ENCODE measurements at regions not wholly inside any gene's neighbourhood (a gene's known extent, or its start where the extent isn't known, plus 50 kb on each side); places are given as distances from the start of the nearest gene placed in this dataset.

- no peak for ATAC-seq
- H3K9me3 ChIP-seq: no peaks in the 10 kb centered on the region
- no peak overlapping the region for H3K4me3 ChIP-seq
- CTCF ChIA-PET: interaction anchor here (1.1 to 2.5 kb wide), 2 partner anchors 10 to 134 kb away, joined by 3 to 13 read pairs; no protein-coding TSS in a partner anchor
- POLR2A ChIA-PET: no interaction called here
- H3K4me2 ChIP-seq: no peak overlapping the region
- whole genome bisulfite sequencing (ENCODE audit: missing lambda C conversion rate): 75% methylated on average over 5 of the region's 5 CpGs
- no peak for TF ChIP-seq RCOR1 (IDR thresholded peaks at IDR 0.05; ENCODE audit: low read depth, low read length)
- TF ChIP-seq ZFP36 (IDR thresholded peaks at IDR 0.05; ENCODE audit: borderline replicate concordance, partially characterized antibody): no peak
- TF ChIP-seq USF2 (IDR thresholded peaks at IDR 0.05): no peak
- TF ChIP-seq CEBPB (IDR thresholded peaks at IDR 0.05): no peak
- TF ChIP-seq ZC3H11A (IDR thresholded peaks at IDR 0.05): no peak
- no peak for TF ChIP-seq ESRRA (IDR thresholded peaks at IDR 0.05; ENCODE audit: borderline replicate concordance, low read length)
- TF ChIP-seq FOSL2 (IDR thresholded peaks at IDR 0.05): no peak
- TF ChIP-seq FOSL2 (CRISPR knock-in tag; IDR thresholded peaks at IDR 0.05): no peak
- TF ChIP-seq NFE2L2 (conservative IDR thresholded peaks at IDR 0.05; ENCODE audit: low read length): no peak
- TF ChIP-seq CHD2 (IDR thresholded peaks at IDR 0.05; ENCODE audit: low read length, partially characterized antibody): no peak
- no peak for TF ChIP-seq HMGXB4 (CRISPR knock-in tag; IDR thresholded peaks at IDR 0.05; ENCODE audit: borderline replicate concordance)
- no peak for TF ChIP-seq POLR2AphosphoS2 (conservative IDR thresholded peaks at IDR 0.05; ENCODE audit: low read length)
- TF ChIP-seq PHF8 (IDR thresholded peaks at IDR 0.05; ENCODE audit: borderline replicate concordance, low read depth): no peak
- TF ChIP-seq ZSCAN20 (CRISPR knock-in tag; IDR thresholded peaks at IDR 0.05): no peak
- TF ChIP-seq EP300 (IDR thresholded peaks at IDR 0.05): no peak
- TF ChIP-seq PBX3 (IDR thresholded peaks at IDR 0.05): no peak
- no peak for FAIRE-seq
- H3K4me1 ChIP-seq: no peaks in the 10 kb centered on the region
- DNase-seq (ENCODE audit: low read depth in 1 of 2, low spot score in 1 of 2): no peak
- no peak overlapping the region for H3K27ac ChIP-seq
These were observed 59.0 kb upstream of the ATP2B4 start for GRCh38 chr1:203567596-203567995.

GRCh38 chr1:203569490-203570318, 56.9 kb upstream of the ATP2B4 start:
- ChIA-PET CTCF (interaction anchor here (0.6 to 1.4 kb wide), 3 partner anchors 133 to 794 kb away, joined by 3 to 4 read pairs (median 3); no protein-coding TSS in a partner anchor), POLR2A (no interaction called here)
- no peak overlapping the region for H3K4me2 ChIP-seq
- TF ChIP-seq NR3C1 (IDR thresholded peaks at IDR 0.05) (no peak), ZNF302 (CRISPR knock-in tag; IDR thresholded peaks at IDR 0.05) (no peak), MAFK (IDR thresholded peaks at IDR 0.05; ENCODE audit: partially characterized antibody) (no peak), RNF2 (IDR thresholded peaks at IDR 0.05; ENCODE audit: borderline replicate concordance, low read depth) (no peak), NPAS2 (CRISPR knock-in tag; IDR thresholded peaks at IDR 0.05; ENCODE audit: borderline replicate concordance) (no peak), HOXB5 (CRISPR knock-in tag; IDR thresholded peaks at IDR 0.05) (no peak), HDAC2 (IDR thresholded peaks at IDR 0.05) (no peak), ATOH8 (CRISPR knock-in tag; IDR thresholded peaks at IDR 0.05; ENCODE audit: low read depth) (no peak)
- WGBS (ENCODE audit: missing lambda C conversion rate): 69% methylated on average over 12 of the region's 12 CpGs
- no peak overlapping the region for H3K4me3 ChIP-seq
- H3K9me3 ChIP-seq: no peaks in the 10 kb centered on the region
- H3K4me1 ChIP-seq: no peaks in the 10 kb centered on the region
- ATAC-seq (no peak), DNase-seq (ENCODE audit: low read depth in 1 of 2, low spot score in 1 of 2) (no peak), FAIRE-seq (no peak)
- H3K27ac ChIP-seq: no peak overlapping the region
